Loucy (cell line): ENCODE measurements at regions not wholly inside any gene's neighbourhood (a gene's known extent, or its start where the extent isn't known, plus 50 kb on each side); places are given as distances from the start of the nearest gene placed in this dataset.

Source experiments
- H2AFZ ChIP-seq: fragments of 200-600 bp; sonication (generic); 2 replicates; pipeline ENCODE4 v1.6.0; 2016; ENCODE audit warnings: antibody characterized with exemption, mild to moderate bottlenecking, low read length, moderate library complexity
- H3F3A ChIP-seq: fragments of 200-600 bp; 2 replicates; pipeline ENCODE4 v1.6.0; 2016; ENCODE audit warnings: antibody characterized with exemption, low read depth, mild to moderate bottlenecking
- H3K27me3 ChIP-seq: fragments of 200-600 bp; sonication (generic); 2 replicates; pipeline ENCODE4 v1.6.1; 2014; ENCODE audit warnings: low read length, mild to moderate bottlenecking; ENCODE audit not compliant: insufficient read depth, poor library complexity, severe bottlenecking
- H3K36me3 ChIP-seq: fragments of 200-600 bp; sonication (generic); 2 replicates; pipeline ENCODE4 v1.6.1; 2016; ENCODE audit warnings: low read length; ENCODE audit not compliant: insufficient read depth
- H3K4me1 ChIP-seq: fragments of 200-600 bp; sonication (generic); 2 replicates; pipeline ENCODE4 v1.5.1; 2014; ENCODE audit warnings: low read length, mild to moderate bottlenecking; ENCODE audit not compliant: insufficient read depth, poor library complexity, severe bottlenecking
- H3K4me2 ChIP-seq: fragments of 200-600 bp; sonication (generic); 2 replicates; pipeline ENCODE4 v1.6.0; 2014; ENCODE audit warnings: antibody characterized with exemption, low read length, low read depth, mild to moderate bottlenecking; ENCODE audit not compliant: poor library complexity, severe bottlenecking
- H3K4me3 ChIP-seq: fragments of 200-600 bp; sonication (generic); 2 replicates; pipeline ENCODE4 v1.5.1; 2014; ENCODE audit warnings: low read length, mild to moderate bottlenecking, mixed read lengths; ENCODE audit not compliant: poor library complexity, severe bottlenecking
- H3K79me2 ChIP-seq: fragments of 200-600 bp; sonication (generic); 2 replicates; pipeline ENCODE4 v1.6.1; 2014; ENCODE audit warnings: low read length; ENCODE audit not compliant: insufficient read depth
- H3K9ac ChIP-seq: fragments of 200-600 bp; sonication (generic); 2 replicates; pipeline ENCODE4 v1.6.0; 2014; ENCODE audit warnings: mild to moderate bottlenecking, low read depth, low read length, moderate library complexity; ENCODE audit not compliant: poor library complexity, severe bottlenecking
- H3K9me2 ChIP-seq: fragments of 200-600 bp; sonication (generic); replicated peaks from 2 replicates; pipeline ENCODE4 v1.6.1; 2016; ENCODE audit warnings: low read depth, low read length, mixed read lengths
- H3K9me3 ChIP-seq: fragments of 200-600 bp; sonication (generic); 2 replicates; pipeline ENCODE4 v1.6.1; 2014; ENCODE audit warnings: mild to moderate bottlenecking, antibody characterized with exemption, low read length, low read depth; ENCODE audit not compliant: insufficient read depth
- H4K20me1 ChIP-seq: fragments of 200-600 bp; sonication (generic); 2 replicates; pipeline ENCODE4 v1.6.0; 2014; ENCODE audit warnings: antibody characterized with exemption, low read length, mild to moderate bottlenecking; ENCODE audit not compliant: insufficient read depth, poor library complexity, severe bottlenecking
- CTCF ChIP-seq: fragments of 200-600 bp; sonication (generic); conservative IDR thresholded peaks from 2 replicates; pipeline ENCODE4 v1.5.1; 2014; ENCODE audit warnings: mild to moderate bottlenecking, antibody characterized with exemption, low read length
- EZH2phosphoT487 ChIP-seq: fragments of 200-600 bp; IDR thresholded peaks from 2 replicates; pipeline ENCODE4 v1.6.1; 2018; ENCODE audit warnings: antibody characterized with exemption, mild to moderate bottlenecking, moderate library complexity, borderline replicate concordance

GRCh38 chr2:15738225-15738546 lies 146.5 kb downstream of the DDX1 start:
- Histone ChIP-seq H3K27me3 (no peaks in the 10 kb centered on the region), H3K9me3 (peaks cover 7% of the 10 kb centered on the region; the same call in 1 of the 2 replicates), H3K4me1 (no peaks in the 10 kb centered on the region), H3K79me2 (no peaks in the 10 kb centered on the region), H3F3A (no peaks in the 10 kb centered on the region), H2AFZ (no peak overlapping the region), H3K9me2 (no peaks in the 10 kb centered on the region), H3K4me2 (no peak overlapping the region), H3K36me3 (no peaks in the 10 kb centered on the region), H3K4me3 (no peak overlapping the region), H4K20me1 (no peaks in the 10 kb centered on the region), H3K9ac (no peak overlapping the region)
- TF ChIP-seq EZH2phosphoT487 (no peak), CTCF (no peak)

GRCh38 chr2:15738943-15739342 lies 147.3 kb downstream of the DDX1 start:
- Histone ChIP-seq H3K9me3 (peaks cover 7% of the 10 kb centered on the region; the same call in 1 of the 2 replicates), H4K20me1 (no peaks in the 10 kb centered on the region), H3K27me3 (no peaks in the 10 kb centered on the region), H3K9me2 (no peaks in the 10 kb centered on the region), H3F3A (no peaks in the 10 kb centered on the region), H3K4me1 (no peaks in the 10 kb centered on the region), H3K9ac (no peak overlapping the region), H3K79me2 (no peaks in the 10 kb centered on the region), H3K4me2 (no peak overlapping the region), H3K36me3 (no peaks in the 10 kb centered on the region), H2AFZ (no peak overlapping the region), H3K4me3 (no peak overlapping the region)
- TF ChIP-seq CTCF = no peak
- TF ChIP-seq EZH2phosphoT487 = no peak

- no peak overlapping the region for H3K4me2 ChIP-seq
- no peaks in the 10 kb centered on the region for H3K9me2 ChIP-seq
- no peaks in the 10 kb centered on the region for H3F3A ChIP-seq
- no peaks in the 10 kb centered on the region for H3K36me3 ChIP-seq
- H3K4me1 ChIP-seq = no peaks in the 10 kb centered on the region
- H3K79me2 ChIP-seq = no peaks in the 10 kb centered on the region
- H3K9ac ChIP-seq = no peak overlapping the region
- TF ChIP-seq EZH2phosphoT487 (no peak), CTCF (no peak)
- H2AFZ ChIP-seq = no peak overlapping the region
- peaks cover 7% of the 10 kb centered on the region; the same call in 1 of the 2 replicates for H3K9me3 ChIP-seq
- no peaks in the 10 kb centered on the region for H4K20me1 ChIP-seq
- no peaks in the 10 kb centered on the region for H3K27me3 ChIP-seq
- H3K4me3 ChIP-seq = no peak overlapping the region
Measured at GRCh38 chr2:15744820-15745219, 153.2 kb downstream of the DDX1 start.
